ENCODE measurements at regions not wholly inside any gene's neighbourhood (a gene's known extent, or its start where the extent isn't known, plus 50 kb on each side); places are given as distances from the start of the nearest gene placed in this dataset.

- no peak for TF ChIP-seq POLR2A (IDR thresholded peaks at IDR 0.05)
- TF ChIP-seq, protein P1, sequence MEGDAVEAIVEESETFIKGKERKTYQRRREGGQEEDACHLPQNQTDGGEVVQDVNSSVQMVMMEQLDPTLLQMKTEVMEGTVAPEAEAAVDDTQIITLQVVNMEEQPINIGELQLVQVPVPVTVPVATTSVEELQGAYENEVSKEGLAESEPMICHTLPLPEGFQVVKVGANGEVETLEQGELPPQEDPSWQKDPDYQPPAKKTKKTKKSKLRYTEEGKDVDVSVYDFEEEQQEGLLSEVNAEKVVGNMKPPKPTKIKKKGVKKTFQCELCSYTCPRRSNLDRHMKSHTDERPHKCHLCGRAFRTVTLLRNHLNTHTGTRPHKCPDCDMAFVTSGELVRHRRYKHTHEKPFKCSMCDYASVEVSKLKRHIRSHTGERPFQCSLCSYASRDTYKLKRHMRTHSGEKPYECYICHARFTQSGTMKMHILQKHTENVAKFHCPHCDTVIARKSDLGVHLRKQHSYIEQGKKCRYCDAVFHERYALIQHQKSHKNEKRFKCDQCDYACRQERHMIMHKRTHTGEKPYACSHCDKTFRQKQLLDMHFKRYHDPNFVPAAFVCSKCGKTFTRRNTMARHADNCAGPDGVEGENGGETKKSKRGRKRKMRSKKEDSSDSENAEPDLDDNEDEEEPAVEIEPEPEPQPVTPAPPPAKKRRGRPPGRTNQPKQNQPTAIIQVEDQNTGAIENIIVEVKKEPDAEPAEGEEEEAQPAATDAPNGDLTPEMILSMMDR (IDR thresholded peaks at IDR 0.05) = no peak
Measured at GRCh38 chr20:43386878-43387277, 70.8 kb upstream of the SRSF6 start.

All from lower leg skin (tissue), 3 donors.